ENCODE measurements at regions not wholly inside any gene's neighbourhood (a gene's known extent, or its start where the extent isn't known, plus 50 kb on each side); places are given as distances from the start of the nearest gene placed in this dataset.

- no peaks in the 10 kb centered on the region for H3K27me3 ChIP-seq (replicated peaks)
- in situ Hi-C loops (cut with HindIII; ENCODE audit: low pct_ligation_motif_present, low sequenced_read_pairs) = no loop called here
- TF ChIP-seq, protein P1, sequence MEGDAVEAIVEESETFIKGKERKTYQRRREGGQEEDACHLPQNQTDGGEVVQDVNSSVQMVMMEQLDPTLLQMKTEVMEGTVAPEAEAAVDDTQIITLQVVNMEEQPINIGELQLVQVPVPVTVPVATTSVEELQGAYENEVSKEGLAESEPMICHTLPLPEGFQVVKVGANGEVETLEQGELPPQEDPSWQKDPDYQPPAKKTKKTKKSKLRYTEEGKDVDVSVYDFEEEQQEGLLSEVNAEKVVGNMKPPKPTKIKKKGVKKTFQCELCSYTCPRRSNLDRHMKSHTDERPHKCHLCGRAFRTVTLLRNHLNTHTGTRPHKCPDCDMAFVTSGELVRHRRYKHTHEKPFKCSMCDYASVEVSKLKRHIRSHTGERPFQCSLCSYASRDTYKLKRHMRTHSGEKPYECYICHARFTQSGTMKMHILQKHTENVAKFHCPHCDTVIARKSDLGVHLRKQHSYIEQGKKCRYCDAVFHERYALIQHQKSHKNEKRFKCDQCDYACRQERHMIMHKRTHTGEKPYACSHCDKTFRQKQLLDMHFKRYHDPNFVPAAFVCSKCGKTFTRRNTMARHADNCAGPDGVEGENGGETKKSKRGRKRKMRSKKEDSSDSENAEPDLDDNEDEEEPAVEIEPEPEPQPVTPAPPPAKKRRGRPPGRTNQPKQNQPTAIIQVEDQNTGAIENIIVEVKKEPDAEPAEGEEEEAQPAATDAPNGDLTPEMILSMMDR (IDR thresholded peaks at IDR 0.05; ENCODE audit: low read depth, low read length, missing control alignments) = no peak
- H3K36me3 ChIP-seq (replicated peaks) = no peaks in the 10 kb centered on the region
- H3K4me3 ChIP-seq (ENCODE audit: low read depth, low read length) = no peak overlapping the region
- no peak overlapping the region for H3K27ac ChIP-seq
- no peak for DNase-seq
These were observed 396.7 kb upstream of the JARID2 start for GRCh38 chr6:14849185-14849584.

GRCh38 chr6:14851281-14851680 is 394.6 kb upstream of the JARID2 start:
- in situ Hi-C loops (cut with HindIII; ENCODE audit: low pct_ligation_motif_present, low sequenced_read_pairs) = no loop called here
- no peaks in the 10 kb centered on the region for H3K27me3 ChIP-seq (replicated peaks)
- H3K36me3 ChIP-seq (replicated peaks) = no peaks in the 10 kb centered on the region
- no peak overlapping the region for H3K27ac ChIP-seq
- no peak overlapping the region for H3K4me3 ChIP-seq (ENCODE audit: low read depth, low read length)
- no peak for DNase-seq
- TF ChIP-seq, protein P1 (IDR thresholded peaks at IDR 0.05; ENCODE audit: low read depth, low read length, missing control alignments) = no peak

DNA sequence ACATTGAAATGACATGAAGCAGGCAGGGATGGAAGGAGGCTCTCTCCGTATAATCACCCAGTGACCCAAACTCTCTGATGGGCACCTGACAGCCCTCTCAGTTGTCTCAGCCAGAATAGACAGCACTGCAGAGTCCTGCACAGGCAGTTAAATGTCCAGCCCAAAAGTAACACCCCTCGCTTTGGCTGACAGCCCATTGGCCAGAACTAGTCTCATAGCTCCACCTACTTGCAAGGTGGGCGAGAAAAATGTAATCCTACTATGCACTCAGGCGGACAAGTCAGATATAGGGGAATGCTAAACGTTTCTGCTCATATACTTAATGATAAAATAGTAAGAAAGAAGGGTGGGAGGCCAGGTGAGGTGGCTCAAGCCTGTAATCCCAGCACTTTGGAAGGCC is 393.5 kb upstream of the JARID2 start:
- Histone ChIP-seq H3K4me3 (ENCODE audit: low read depth, low read length) (no peak overlapping the region), H3K27me3 (replicated peaks) (no peaks in the 10 kb centered on the region), H3K36me3 (replicated peaks) (no peaks in the 10 kb centered on the region), H3K27ac (no peak overlapping the region)
- TF ChIP-seq, protein P1 (IDR thresholded peaks at IDR 0.05; ENCODE audit: low read depth, low read length, missing control alignments) = no peak
- no peak for DNase-seq
- in situ Hi-C loops (cut with HindIII; ENCODE audit: low pct_ligation_motif_present, low sequenced_read_pairs) = no loop called here

DNA sequence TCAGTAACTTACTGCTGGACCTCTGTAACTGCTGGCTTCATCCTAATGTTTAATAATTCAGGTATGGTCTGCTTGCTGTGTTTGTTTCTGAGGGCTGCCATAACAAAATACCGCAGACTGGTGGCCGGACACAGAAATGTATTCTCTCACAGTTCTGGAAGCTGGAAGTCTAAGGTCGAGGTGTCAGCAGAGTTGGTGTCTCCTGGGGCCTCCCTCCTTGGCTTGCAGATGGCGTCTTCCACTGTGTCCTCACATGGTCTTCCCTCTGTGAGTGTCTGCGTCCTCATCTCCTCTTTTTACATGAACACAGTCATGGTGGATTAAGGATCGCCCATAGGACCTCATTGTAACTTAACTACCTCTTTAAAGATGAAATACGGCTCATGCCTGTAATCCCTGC is 389.7 kb upstream of the JARID2 start:
- DNase-seq = peak; percentile 25
- TF ChIP-seq, protein P1 (IDR thresholded peaks at IDR 0.05; ENCODE audit: low read depth, low read length, missing control alignments) = no peak
- Histone ChIP-seq H3K36me3 (replicated peaks) (no peaks in the 10 kb centered on the region), H3K27ac (no peak overlapping the region), H3K4me3 (ENCODE audit: low read depth, low read length) (no peak overlapping the region), H3K27me3 (replicated peaks) (no peaks in the 10 kb centered on the region)
- in situ Hi-C loops (cut with HindIII; ENCODE audit: low pct_ligation_motif_present, low sequenced_read_pairs) = no loop called here

GRCh38 chr6:14857001-14857400 is 388.9 kb upstream of the JARID2 start:
- Histone ChIP-seq H3K36me3 (replicated peaks) (no peaks in the 10 kb centered on the region), H3K27ac (no peak overlapping the region), H3K27me3 (replicated peaks) (no peaks in the 10 kb centered on the region), H3K4me3 (ENCODE audit: low read depth, low read length) (no peak overlapping the region)
- DNase-seq = no peak
- in situ Hi-C loops (cut with HindIII; ENCODE audit: low pct_ligation_motif_present, low sequenced_read_pairs) = no loop called here
- TF ChIP-seq, protein P1 (IDR thresholded peaks at IDR 0.05; ENCODE audit: low read depth, low read length, missing control alignments) = no peak

GRCh38 chr6:14857501-14857900 is 388.4 kb upstream of the JARID2 start:
- TF ChIP-seq, protein P1 (IDR thresholded peaks at IDR 0.05; ENCODE audit: low read depth, low read length, missing control alignments) = no peak
- no peak overlapping the region for H3K4me3 ChIP-seq (ENCODE audit: low read depth, low read length)
- DNase-seq = no peak
- H3K36me3 ChIP-seq (replicated peaks) = no peaks in the 10 kb centered on the region
- no peak overlapping the region for H3K27ac ChIP-seq
- in situ Hi-C loops (cut with HindIII; ENCODE audit: low pct_ligation_motif_present, low sequenced_read_pairs) = no loop called here
- H3K27me3 ChIP-seq (replicated peaks) = no peaks in the 10 kb centered on the region
